ENCODE measurements at regions not wholly inside any gene's neighbourhood (a gene's known extent, or its start where the extent isn't known, plus 50 kb on each side); places are given as distances from the start of the nearest gene placed in this dataset.
"Not testable (repeated sequence)": the region's sequence is repeated elsewhere in the genome, so short reads cannot be mapped to it uniquely, and the experiment has no call there.

DNA sequence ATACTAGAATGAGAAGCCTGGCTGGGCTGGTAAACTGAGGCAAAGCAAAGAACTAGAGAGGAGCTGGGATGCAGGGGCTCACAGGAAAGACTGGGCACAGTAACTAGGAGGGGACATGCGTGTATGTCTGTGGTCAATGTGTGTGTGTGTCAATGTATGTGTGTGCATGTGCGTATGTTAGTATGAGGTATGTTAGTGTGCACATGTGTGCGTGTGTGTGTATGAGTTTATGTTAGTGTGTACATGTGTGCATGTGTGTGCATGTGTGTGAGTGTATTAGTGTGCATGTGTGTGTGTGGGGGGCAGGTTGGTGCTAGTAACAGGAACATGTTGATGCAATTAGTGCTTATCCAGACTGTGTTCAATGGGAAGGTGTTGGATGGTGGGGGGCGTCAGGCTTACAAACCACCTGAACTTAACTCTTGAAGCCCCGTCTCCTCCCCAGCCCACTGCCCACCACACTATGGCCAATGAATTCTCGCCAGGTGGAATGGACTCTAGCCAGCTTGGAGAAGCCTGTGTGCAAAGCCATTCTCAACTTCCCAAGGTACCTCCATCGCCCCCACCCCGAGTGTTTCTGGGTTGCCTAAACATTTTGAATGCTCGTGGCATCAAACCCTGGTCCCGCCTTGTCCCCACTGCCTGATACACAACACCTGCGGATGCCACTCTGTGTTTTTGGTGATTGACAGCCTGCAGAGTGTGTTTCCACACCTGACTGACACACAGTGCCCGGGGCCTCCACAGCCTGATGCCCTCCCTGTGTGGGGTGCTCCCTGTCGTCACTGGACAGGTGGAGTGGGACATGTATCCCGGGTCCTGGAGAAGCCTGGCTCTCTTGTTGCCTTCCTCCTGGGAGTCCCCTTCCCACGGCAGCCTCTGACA, 90.1 kb upstream of the ASB18 start:
- Histone ChIP-seq H3K79me2 (ENCODE audit: insufficient read depth, low read length) (no peaks in the 10 kb centered on the region), H3K4me1 (ENCODE audit: insufficient read depth, low read length) (no peaks in the 10 kb centered on the region), H2AFZ (ENCODE audit: low read length) (no peak overlapping the region), H3K27me3 (ENCODE audit: insufficient read depth, low read length) (peaks cover 5% of the 10 kb centered on the region), H3K4me3 (ENCODE audit: insufficient read depth, low read length) (no peak overlapping the region), H3K36me3 (ENCODE audit: insufficient read depth, low read length) (no peaks in the 10 kb centered on the region), H3K27ac (ENCODE audit: low read depth, low read length) (no peak overlapping the region), H4K20me1 (ENCODE audit: insufficient read depth, low read length) (no peaks in the 10 kb centered on the region), H3K9me3 (ENCODE audit: low read depth, low read length) (no peaks in the 10 kb centered on the region), H3K4me2 (ENCODE audit: insufficient read depth, low read length) (no peak overlapping the region)
- TF ChIP-seq, protein P1, sequence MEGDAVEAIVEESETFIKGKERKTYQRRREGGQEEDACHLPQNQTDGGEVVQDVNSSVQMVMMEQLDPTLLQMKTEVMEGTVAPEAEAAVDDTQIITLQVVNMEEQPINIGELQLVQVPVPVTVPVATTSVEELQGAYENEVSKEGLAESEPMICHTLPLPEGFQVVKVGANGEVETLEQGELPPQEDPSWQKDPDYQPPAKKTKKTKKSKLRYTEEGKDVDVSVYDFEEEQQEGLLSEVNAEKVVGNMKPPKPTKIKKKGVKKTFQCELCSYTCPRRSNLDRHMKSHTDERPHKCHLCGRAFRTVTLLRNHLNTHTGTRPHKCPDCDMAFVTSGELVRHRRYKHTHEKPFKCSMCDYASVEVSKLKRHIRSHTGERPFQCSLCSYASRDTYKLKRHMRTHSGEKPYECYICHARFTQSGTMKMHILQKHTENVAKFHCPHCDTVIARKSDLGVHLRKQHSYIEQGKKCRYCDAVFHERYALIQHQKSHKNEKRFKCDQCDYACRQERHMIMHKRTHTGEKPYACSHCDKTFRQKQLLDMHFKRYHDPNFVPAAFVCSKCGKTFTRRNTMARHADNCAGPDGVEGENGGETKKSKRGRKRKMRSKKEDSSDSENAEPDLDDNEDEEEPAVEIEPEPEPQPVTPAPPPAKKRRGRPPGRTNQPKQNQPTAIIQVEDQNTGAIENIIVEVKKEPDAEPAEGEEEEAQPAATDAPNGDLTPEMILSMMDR (IDR thresholded peaks at IDR 0.05; ENCODE audit: extremely low read depth, low read depth, low read length), result no peak
- no peak for DNase-seq (ENCODE audit: insufficient read length, low spot score, missing footprints)

- H3K27me3 ChIP-seq (ENCODE audit: insufficient read depth, low read length), result peaks cover 5% of the 10 kb centered on the region
Observed at GRCh38 chr2:236354973-236355595, 90.9 kb upstream of the ASB18 start.

GRCh38 chr2:236355911-236356310, 91.7 kb upstream of the ASB18 start:
- TF ChIP-seq, protein P1 (IDR thresholded peaks at IDR 0.05; ENCODE audit: extremely low read depth, low read depth, low read length), result no peak
- no peak for DNase-seq (ENCODE audit: insufficient read length, low spot score, missing footprints)
- H4K20me1 ChIP-seq (ENCODE audit: insufficient read depth, low read length), result no peaks in the 10 kb centered on the region
- H3K79me2 ChIP-seq (ENCODE audit: insufficient read depth, low read length), result no peaks in the 10 kb centered on the region
- H2AFZ ChIP-seq (ENCODE audit: low read length), result no peak overlapping the region
- H3K27me3 ChIP-seq (ENCODE audit: insufficient read depth, low read length), result peaks cover 5% of the 10 kb centered on the region
- H3K9me3 ChIP-seq (ENCODE audit: low read depth, low read length), result no peaks in the 10 kb centered on the region
- no peak overlapping the region for H3K27ac ChIP-seq (ENCODE audit: low read depth, low read length)
- H3K4me3 ChIP-seq (ENCODE audit: insufficient read depth, low read length), result no peak overlapping the region
- H3K4me1 ChIP-seq (ENCODE audit: insufficient read depth, low read length), result no peaks in the 10 kb centered on the region
- H3K36me3 ChIP-seq (ENCODE audit: insufficient read depth, low read length), result no peaks in the 10 kb centered on the region
- no peak overlapping the region for H3K4me2 ChIP-seq (ENCODE audit: insufficient read depth, low read length)

More at GRCh38 chr2:236354973-236355595, 90.9 kb upstream of the ASB18 start:
- Histone ChIP-seq H3K4me2 (ENCODE audit: insufficient read depth, low read length) (no peak overlapping the region), H2AFZ (ENCODE audit: low read length) (no peak overlapping the region), H3K79me2 (ENCODE audit: insufficient read depth, low read length) (no peaks in the 10 kb centered on the region), H3K4me3 (ENCODE audit: insufficient read depth, low read length) (no peak overlapping the region), H4K20me1 (ENCODE audit: insufficient read depth, low read length) (no peaks in the 10 kb centered on the region), H3K27ac (ENCODE audit: low read depth, low read length) (no peak overlapping the region), H3K36me3 (ENCODE audit: insufficient read depth, low read length) (no peaks in the 10 kb centered on the region), H3K9me3 (ENCODE audit: low read depth, low read length) (no peaks in the 10 kb centered on the region), H3K4me1 (ENCODE audit: insufficient read depth, low read length) (no peaks in the 10 kb centered on the region)
- TF ChIP-seq, protein P1 (IDR thresholded peaks at IDR 0.05; ENCODE audit: extremely low read depth, low read depth, low read length), result no peak
- no peak for DNase-seq (ENCODE audit: insufficient read length, low spot score, missing footprints)

- not testable (repeated sequence) for DNase-seq (ENCODE audit: insufficient read length, low spot score, missing footprints); H3K4me3 ChIP-seq (ENCODE audit: insufficient read depth, low read length); H3K36me3 ChIP-seq (ENCODE audit: insufficient read depth, low read length); H3K4me1 ChIP-seq (ENCODE audit: insufficient read depth, low read length); H3K79me2 ChIP-seq (ENCODE audit: insufficient read depth, low read length); H3K27me3 ChIP-seq (ENCODE audit: insufficient read depth, low read length); H2AFZ ChIP-seq (ENCODE audit: low read length); H3K9me3 ChIP-seq (ENCODE audit: low read depth, low read length); H3K27ac ChIP-seq (ENCODE audit: low read depth, low read length); H4K20me1 ChIP-seq (ENCODE audit: insufficient read depth, low read length); H3K4me2 ChIP-seq (ENCODE audit: insufficient read depth, low read length)
Observed at GRCh38 chr2:236356321-236356720, 92.1 kb upstream of the ASB18 start.

GRCh38 chr2:236358482-236358881, 94.3 kb upstream of the ASB18 start:
- not testable (repeated sequence) for H3K27ac ChIP-seq (ENCODE audit: low read depth, low read length); DNase-seq (ENCODE audit: insufficient read length, low spot score, missing footprints); H3K27me3 ChIP-seq (ENCODE audit: insufficient read depth, low read length); H3K9me3 ChIP-seq (ENCODE audit: low read depth, low read length); H3K4me1 ChIP-seq (ENCODE audit: insufficient read depth, low read length); H3K4me3 ChIP-seq (ENCODE audit: insufficient read depth, low read length); H3K36me3 ChIP-seq (ENCODE audit: insufficient read depth, low read length); H2AFZ ChIP-seq (ENCODE audit: low read length); H4K20me1 ChIP-seq (ENCODE audit: insufficient read depth, low read length); H3K4me2 ChIP-seq (ENCODE audit: insufficient read depth, low read length); H3K79me2 ChIP-seq (ENCODE audit: insufficient read depth, low read length)

All from osteoblast (primary cell).